HG02970 (cell line): ENCODE measurements at regions not wholly inside any gene's neighbourhood (a gene's known extent, or its start where the extent isn't known, plus 50 kb on each side); places are given as distances from the start of the nearest gene placed in this dataset.
"Not testable (repeated sequence)": the region's sequence is repeated elsewhere in the genome, so short reads cannot be mapped to it uniquely, and the experiment has no call there.

Source experiments
- ATAC-seq: cut with Tn5 transposase; IDR thresholded peaks from one replicate; pipeline ENCODE4 v1.9.1; 2021; ENCODE audit warnings: mild to moderate bottlenecking, moderate library complexity, moderate number of reproducible peaks; ENCODE audit not compliant: unreplicated experiment, low FRiP score

GRCh38 chr7:101679653-101680173, 50.6 kb upstream of the MYL10 start:
- ATAC-seq: not testable (repeated sequence)

GRCh38 chr7:101680406-101681145, 51.5 kb upstream of the MYL10 start:
- ATAC-seq: no peak

GRCh38 chr7:101681170-101682007, 52.3 kb upstream of the MYL10 start:
- no peak for ATAC-seq

GRCh38 chr7:101684983-101685330, 55.9 kb upstream of the MYL10 start:
- ATAC-seq: no peak

GRCh38 chr7:101686030-101686429, 56.9 kb upstream of the MYL10 start:
- ATAC-seq: no peak

GRCh38 chr7:101687081-101687480, 58.0 kb upstream of the MYL10 start:
- ATAC-seq: no peak

GRCh38 chr7:101687791-101688182, 58.7 kb upstream of the MYL10 start:
- ATAC-seq: no peak

GRCh38 chr7:101688183-101688831, 59.2 kb upstream of the MYL10 start:
- ATAC-seq: peak; percentile 72

- no peak for ATAC-seq
Measured at GRCh38 chr7:101688995-101689907, 60.2 kb upstream of the MYL10 start.

GRCh38 chr7:101690061-101690460, 61.0 kb upstream of the MYL10 start:
- ATAC-seq: no peak

GRCh38 chr7:101691822-101692384, 62.8 kb upstream of the MYL10 start:
- no peak for ATAC-seq

- ATAC-seq: no peak
Measured at GRCh38 chr7:101693498-101694091, 64.5 kb upstream of the MYL10 start.

- no peak for ATAC-seq
Measured at GRCh38 chr7:101698964-101699363, 69.9 kb upstream of the MYL10 start.

GRCh38 chr7:101699399-101699798, 70.3 kb upstream of the MYL10 start:
- no peak for ATAC-seq

GRCh38 chr7:101699881-101700823, 71.1 kb upstream of the MYL10 start:
- ATAC-seq: no peak

GRCh38 chr7:101701153-101701794, 72.2 kb upstream of the MYL10 start:
- ATAC-seq: no peak

GRCh38 chr7:101702362-101702850, 73.3 kb upstream of the MYL10 start:
- no peak for ATAC-seq

GRCh38 chr7:101705331-101705730, 76.2 kb upstream of the MYL10 start:
- no peak for ATAC-seq
